ENCODE measurements at regions not wholly inside any gene's neighbourhood (a gene's known extent, or its start where the extent isn't known, plus 50 kb on each side); places are given as distances from the start of the nearest gene placed in this dataset.

DNA sequence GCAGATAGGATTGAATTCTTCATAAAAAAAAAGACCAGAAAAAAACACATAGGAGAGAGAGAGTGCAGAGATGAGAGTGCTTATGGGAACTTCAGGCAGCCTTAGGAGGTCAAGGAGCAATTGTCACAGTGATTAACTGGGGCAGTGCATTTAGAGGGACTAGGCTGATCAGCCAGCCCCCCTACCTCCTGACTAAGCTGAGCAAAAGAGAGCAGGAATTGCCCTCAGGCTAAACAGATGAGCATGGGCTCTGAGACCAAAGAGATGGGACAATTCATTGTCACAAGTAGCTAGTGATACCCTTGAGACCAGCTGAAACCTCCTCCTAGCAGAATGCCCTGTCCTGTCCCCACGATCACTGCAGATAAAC is 124.0 kb downstream of the BTG1 start:
- TF ChIP-seq, protein P1, sequence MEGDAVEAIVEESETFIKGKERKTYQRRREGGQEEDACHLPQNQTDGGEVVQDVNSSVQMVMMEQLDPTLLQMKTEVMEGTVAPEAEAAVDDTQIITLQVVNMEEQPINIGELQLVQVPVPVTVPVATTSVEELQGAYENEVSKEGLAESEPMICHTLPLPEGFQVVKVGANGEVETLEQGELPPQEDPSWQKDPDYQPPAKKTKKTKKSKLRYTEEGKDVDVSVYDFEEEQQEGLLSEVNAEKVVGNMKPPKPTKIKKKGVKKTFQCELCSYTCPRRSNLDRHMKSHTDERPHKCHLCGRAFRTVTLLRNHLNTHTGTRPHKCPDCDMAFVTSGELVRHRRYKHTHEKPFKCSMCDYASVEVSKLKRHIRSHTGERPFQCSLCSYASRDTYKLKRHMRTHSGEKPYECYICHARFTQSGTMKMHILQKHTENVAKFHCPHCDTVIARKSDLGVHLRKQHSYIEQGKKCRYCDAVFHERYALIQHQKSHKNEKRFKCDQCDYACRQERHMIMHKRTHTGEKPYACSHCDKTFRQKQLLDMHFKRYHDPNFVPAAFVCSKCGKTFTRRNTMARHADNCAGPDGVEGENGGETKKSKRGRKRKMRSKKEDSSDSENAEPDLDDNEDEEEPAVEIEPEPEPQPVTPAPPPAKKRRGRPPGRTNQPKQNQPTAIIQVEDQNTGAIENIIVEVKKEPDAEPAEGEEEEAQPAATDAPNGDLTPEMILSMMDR (IDR thresholded peaks at IDR 0.05) = no peak
- no peak for TF ChIP-seq EZH2 (IDR thresholded peaks at IDR 0.05; ENCODE audit: borderline replicate concordance, insufficient read depth, low read depth, low read length, poor library complexity, severe bottlenecking)
